ENCODE measurements at regions not wholly inside any gene's neighbourhood (a gene's known extent, or its start where the extent isn't known, plus 50 kb on each side); places are given as distances from the start of the nearest gene placed in this dataset.

DNA sequence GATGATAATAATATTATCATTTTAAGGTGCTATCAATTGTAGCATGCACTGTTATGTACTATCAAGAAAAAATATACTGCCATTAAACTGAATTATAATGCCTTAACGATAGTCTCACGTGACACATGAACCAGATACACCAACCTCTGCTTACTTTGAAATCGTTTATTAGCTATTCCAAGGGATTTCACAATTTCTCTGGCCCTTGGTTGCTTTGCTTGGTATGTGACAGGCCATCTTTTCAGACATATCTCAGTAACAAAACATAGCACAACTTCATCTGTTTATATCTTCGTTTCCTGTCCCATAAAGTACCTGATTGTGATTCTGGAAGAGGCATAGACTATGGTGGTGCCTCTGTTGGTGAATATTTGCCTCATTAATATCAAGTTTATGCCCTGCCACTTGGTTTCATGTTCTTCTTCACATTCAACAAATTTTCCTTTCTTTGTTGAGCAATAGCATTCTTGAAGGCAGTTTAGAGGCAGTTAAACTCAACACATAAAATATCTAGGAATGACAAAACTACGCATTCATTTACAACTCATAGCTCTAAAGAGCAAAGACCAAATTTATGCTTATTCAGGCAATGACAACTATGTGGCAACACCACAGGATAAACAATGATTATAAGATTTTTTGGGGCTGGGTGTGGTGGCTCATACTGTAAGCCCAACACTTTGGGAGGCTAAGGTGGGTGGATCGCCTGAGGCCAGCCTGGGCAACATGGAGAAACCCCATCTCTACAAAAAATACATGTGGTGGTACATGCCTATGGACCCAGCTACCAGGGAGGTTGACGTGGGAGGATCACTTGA is 84.3 kb downstream of the MCFD2 start:
- TF ChIP-seq POLR2A (IDR thresholded peaks at IDR 0.05; ENCODE audit: low read depth) (no peak), EP300 (IDR thresholded peaks at IDR 0.05) (no peak)
- TF ChIP-seq, protein P1, sequence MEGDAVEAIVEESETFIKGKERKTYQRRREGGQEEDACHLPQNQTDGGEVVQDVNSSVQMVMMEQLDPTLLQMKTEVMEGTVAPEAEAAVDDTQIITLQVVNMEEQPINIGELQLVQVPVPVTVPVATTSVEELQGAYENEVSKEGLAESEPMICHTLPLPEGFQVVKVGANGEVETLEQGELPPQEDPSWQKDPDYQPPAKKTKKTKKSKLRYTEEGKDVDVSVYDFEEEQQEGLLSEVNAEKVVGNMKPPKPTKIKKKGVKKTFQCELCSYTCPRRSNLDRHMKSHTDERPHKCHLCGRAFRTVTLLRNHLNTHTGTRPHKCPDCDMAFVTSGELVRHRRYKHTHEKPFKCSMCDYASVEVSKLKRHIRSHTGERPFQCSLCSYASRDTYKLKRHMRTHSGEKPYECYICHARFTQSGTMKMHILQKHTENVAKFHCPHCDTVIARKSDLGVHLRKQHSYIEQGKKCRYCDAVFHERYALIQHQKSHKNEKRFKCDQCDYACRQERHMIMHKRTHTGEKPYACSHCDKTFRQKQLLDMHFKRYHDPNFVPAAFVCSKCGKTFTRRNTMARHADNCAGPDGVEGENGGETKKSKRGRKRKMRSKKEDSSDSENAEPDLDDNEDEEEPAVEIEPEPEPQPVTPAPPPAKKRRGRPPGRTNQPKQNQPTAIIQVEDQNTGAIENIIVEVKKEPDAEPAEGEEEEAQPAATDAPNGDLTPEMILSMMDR (IDR thresholded peaks at IDR 0.05) = no peak

Measured in esophagus muscularis mucosa (tissue), 4 donors.